Activated CD4-positive, alpha-beta T cell treated with anti-CD3 and anti-CD28 coated beads, Interleukin-10, Interleukin-2, amounts not matched to agents 100 ng/mL and 50 ng/mL, durations not matched to agents 16 hours and 8 hours (primary cell): ENCODE measurements at regions not wholly inside any gene's neighbourhood (a gene's known extent, or its start where the extent isn't known, plus 50 kb on each side); places are given as distances from the start of the nearest gene placed in this dataset.

Experiments
- DNase-seq: peaks from one replicate; pipeline ENCODE4 v3.0.0-alpha.2; 2020

DNA sequence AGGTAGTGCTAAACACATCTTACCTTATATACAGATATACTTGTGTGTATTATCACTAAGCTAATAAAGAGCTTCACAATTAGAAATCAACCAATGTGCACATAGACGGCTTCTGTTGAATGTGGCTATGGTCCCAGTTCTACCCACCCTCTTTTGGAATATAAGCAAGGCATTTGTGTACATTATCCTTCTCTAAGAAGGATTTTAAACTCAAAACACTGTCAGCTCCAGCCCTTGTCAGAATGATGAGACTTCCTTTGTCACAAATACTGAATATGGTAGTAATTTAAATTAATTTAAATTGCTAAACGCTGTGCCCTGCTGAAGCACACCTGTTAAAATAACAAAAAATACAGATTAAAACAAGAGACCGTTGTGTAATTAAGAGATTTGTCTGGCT is 107.9 kb upstream of the GRAMD2B start:
- DNase-seq = no peak

GRCh38 chr5:126332326-126332725 is 90.9 kb upstream of the GRAMD2B start:
- DNase-seq = no peak

DNA sequence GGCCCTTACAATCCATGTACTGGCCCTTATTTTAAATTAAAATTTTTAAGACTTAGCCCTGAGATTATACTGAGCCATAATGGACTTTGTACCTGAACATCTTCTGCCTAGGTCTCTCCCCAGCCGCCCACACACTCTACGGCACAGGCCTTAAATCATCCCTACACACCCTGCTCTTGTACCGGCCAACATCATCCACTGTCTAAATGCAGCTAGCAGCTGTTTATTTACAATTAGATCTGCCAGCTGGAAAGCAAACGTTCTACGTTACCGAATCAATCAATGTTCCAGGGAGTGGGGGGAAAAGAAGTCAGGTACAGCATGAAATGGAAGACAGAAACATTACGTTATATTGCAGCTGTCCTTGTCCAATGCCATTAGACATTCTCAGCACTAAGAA is 88.4 kb upstream of the GRAMD2B start:
- DNase-seq = no peak

- DNase-seq = no peak
These were observed 87.3 kb upstream of the GRAMD2B start for GRCh38 chr5:126335886-126336285.

DNA sequence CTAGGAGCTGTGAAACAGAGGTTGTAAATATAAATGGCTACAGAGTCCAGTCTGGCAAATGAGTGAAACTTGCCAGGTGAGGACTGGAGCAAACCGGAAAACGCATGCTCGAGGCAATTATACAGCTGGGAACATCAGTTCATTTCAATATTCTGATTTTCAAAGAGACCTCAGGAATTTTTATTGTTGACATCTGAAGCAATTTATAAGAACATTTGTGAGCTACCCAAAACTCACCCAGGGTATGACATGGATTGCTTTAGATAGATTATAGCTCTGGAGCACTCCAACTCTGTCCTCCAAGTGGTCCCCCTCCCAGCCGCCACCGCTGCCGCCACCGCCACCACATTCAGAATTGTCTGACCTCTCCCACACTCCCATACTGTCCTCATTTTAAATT is 84.6 kb upstream of the GRAMD2B start:
- no peak for DNase-seq

GRCh38 chr5:126339215-126339805 is 83.9 kb upstream of the GRAMD2B start:
- peak; percentile 67 for DNase-seq

- no peak for DNase-seq
These were observed 81.1 kb upstream of the GRAMD2B start for GRCh38 chr5:126341906-126342630.

GRCh38 chr5:126348855-126349635 is 74.2 kb upstream of the GRAMD2B start:
- no peak for DNase-seq

GRCh38 chr5:126351153-126351552 is 72.1 kb upstream of the GRAMD2B start:
- no peak for DNase-seq

- DNase-seq = peak; percentile 43
These were observed 69.0 kb upstream of the GRAMD2B start for GRCh38 chr5:126354012-126354857.

GRCh38 chr5:126354858-126355731 is 68.1 kb upstream of the GRAMD2B start:
- no peak for DNase-seq

- no peak for DNase-seq
These were observed 67.3 kb upstream of the GRAMD2B start for GRCh38 chr5:126355940-126356339.

DNA sequence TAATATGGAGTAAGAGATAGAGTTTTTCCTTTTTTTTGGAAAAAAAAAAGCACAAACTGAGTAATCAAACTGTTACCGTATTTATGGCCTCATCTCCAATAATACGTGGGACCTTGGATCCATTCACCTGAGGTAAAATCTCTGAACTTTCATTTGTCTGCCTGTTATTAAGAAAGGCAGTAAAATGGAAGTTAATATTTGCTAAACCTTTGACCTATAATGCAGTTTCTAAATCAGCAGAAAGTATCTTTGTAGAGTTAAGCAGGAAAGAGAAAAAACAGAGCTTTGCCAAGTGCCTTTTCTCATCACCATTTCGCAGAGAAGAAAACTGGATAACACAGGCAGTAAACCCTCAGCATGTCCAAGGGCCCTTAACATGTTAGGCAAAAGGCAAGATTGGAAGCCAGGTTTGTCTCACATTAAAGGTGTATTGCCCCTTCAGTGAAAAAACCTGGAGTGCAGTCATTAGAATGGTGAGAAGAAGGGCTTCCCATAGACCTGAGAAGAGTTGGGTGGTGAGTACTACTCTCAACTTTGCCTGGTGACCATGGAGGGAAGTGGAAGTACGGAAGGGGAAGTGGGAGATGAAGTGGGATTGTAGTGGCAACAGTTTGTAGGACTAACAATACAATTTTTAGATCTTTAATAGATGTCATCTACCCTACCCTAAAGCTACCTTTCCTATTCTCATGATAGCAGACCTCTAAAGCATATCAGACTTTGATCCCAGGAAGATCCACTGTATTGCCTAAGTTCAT is 65.4 kb upstream of the GRAMD2B start:
- no peak for DNase-seq

DNA sequence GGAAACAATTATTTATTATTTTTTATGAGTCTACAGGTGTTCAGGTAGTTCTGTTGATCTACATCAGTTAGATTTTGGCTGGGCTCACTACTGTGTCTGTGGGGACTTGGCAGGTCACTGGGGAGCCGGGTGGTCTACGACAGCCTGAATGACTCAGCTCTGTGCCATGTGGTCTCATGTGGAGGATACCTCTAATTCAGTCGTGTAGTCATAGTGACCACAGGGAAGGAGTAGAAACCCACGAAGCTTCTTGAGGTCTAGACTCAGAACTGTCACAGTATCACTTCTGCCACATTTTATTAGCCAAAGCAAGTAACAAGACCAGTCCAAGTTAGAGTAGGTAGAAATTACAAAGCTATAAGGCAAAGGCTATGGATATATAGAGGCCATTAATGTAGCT is 64.7 kb upstream of the GRAMD2B start:
- peak; percentile 19 for DNase-seq

GRCh38 chr5:126359884-126360283 is 63.3 kb upstream of the GRAMD2B start:
- DNase-seq = no peak

- DNase-seq = no peak
These were observed 62.7 kb upstream of the GRAMD2B start for GRCh38 chr5:126360467-126360866.

DNA sequence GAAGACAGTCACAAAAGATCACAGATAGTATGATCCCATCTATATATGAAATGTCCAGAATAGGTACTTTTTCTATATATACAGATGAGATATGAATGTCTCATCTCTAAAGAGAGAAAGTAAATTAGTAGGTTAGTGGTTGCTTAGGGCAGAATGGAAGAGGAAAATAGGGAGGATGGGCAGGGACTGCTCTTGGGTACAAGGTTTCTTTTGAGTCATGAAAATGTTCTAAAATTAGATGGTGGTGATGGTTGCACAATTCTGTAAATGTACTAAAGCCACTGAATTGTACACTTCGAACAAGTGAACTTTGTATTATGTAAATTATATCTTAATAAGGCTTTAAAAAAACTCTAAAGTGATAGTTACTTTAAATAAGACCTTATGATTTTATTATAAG is 59.6 kb upstream of the GRAMD2B start:
- peak; percentile 4 for DNase-seq

DNA sequence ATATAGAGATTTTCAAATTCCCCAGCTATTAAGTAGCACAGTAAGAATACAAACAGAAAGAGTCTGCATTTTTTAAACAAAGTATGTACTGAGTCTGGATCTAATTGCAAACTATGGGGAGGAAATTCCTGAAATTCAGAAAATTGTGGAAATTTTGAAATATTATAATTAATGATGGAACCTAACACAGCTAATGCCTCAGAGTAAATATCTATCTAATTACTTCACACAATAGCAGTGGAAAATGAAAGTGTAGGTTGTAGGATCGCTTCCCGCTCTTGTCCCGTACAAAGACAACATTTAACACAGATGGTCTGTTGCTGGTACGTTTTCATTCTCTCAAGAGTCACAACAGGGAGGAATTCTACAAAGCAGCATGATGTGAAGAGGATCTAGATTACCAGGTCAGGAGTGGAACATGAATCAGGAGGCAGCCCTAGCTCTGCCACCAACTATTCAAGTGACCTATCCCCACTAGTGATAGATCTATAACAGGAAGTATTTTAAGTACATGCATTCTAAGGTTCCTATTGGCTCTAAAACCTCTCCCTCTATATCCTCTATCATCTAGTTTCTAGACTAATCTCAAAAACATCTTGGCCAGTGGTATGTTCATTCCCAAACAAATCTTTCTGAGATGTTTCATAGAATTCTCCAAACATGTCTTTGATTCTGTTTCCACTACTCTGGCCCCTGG is 58.9 kb upstream of the GRAMD2B start:
- DNase-seq = no peak

DNA sequence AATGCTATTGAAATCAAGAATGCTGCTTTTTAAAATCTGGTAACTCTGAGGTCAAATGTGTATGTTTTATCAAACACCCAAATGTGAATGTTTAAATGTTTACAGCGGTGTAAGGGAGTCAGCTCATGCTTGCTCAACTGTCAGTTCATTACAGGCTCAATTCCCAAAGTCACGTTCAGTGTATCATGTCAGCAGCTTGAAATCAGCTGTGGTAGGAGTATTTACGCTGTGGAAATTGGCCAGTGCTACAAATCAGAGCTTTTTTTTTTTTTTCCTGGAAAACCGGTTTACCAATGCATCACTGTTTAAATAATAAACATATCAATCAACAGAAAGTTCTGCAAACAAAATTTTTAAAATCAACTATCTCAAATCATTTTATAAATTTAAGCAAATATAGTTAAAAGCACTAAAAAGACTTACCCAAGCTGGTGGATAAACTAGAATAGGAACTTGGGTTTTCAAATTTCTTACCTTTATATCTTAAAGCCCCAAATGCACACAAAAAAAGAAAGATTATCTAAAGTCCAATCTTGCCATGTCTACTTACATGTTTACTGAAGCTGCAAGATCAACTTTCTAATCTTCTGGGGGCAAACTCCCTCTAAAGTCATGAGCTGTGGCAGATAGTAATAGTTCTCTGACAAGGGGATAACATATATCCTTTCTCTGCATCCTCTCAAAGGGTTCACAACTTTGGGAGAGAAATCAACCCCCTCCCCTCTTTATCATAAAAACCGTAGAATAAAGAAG is 57.6 kb upstream of the GRAMD2B start:
- DNase-seq = no peak

- DNase-seq = peak; percentile 4
These were observed 57.0 kb upstream of the GRAMD2B start for GRCh38 chr5:126366199-126366560.
